Activated CD4-positive, alpha-beta T cell treated with anti-CD3 and anti-CD28 coated beads, Interleukin-2, amount 50 U/mL, for 4 hours (primary cell): ENCODE measurements at regions not wholly inside any gene's neighbourhood (a gene's known extent, or its start where the extent isn't known, plus 50 kb on each side); places are given as distances from the start of the nearest gene placed in this dataset.

ENCODE experiments used
- DNase-seq, 2 experiments: peaks; one replicate each; pipeline ENCODE4 v3.0.0-alpha.2; 2020

GRCh38 chr11:91800208-91800914 lies 424.3 kb upstream of the FAT3 start:
- DNase-seq: no peak

DNA sequence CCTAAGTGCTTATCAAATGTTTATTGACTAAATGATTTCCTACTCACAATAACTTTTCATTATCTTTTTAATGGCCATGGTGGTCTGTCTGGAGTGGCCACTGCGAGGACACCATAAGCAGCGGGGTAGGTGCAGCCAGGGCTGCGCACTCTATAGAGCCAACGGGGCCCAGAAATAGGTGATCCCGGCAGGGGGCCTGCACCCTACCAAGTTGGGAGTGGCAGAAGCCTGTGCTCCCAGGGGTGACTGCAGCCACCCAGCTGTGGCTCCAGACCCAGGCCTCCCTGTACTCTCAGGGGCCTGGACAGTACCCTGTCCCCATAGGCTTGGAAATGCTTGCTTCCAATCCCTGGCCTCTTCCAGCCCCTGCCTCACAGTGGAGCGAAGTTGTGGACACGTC lies 426.4 kb upstream of the FAT3 start:
- DNase-seq: no peak

DNA sequence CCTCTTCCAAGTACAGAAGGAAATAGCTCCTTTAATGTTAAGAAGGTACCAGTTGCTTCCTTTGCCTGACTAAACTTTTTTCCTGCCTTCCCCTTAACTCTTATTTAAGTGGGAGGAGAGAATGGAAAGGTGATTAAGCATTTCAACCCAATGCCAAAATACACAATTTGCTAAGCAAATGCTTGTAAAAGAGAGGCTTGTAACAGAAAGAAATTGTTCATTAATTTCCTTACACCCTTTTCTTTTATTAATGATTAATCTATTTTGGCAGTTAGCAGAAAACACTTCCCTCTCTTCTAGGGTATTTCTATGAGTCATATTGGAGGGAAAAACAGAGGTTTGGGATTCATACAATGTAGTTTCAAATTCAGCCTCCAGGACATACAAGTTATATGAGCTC lies 427.6 kb upstream of the FAT3 start:
- no peak for DNase-seq

- no peak for DNase-seq
Measured at GRCh38 chr11:91795139-91795887, 429.3 kb upstream of the FAT3 start.

GRCh38 chr11:91794146-91794545 lies 430.5 kb upstream of the FAT3 start:
- DNase-seq: no peak

DNA sequence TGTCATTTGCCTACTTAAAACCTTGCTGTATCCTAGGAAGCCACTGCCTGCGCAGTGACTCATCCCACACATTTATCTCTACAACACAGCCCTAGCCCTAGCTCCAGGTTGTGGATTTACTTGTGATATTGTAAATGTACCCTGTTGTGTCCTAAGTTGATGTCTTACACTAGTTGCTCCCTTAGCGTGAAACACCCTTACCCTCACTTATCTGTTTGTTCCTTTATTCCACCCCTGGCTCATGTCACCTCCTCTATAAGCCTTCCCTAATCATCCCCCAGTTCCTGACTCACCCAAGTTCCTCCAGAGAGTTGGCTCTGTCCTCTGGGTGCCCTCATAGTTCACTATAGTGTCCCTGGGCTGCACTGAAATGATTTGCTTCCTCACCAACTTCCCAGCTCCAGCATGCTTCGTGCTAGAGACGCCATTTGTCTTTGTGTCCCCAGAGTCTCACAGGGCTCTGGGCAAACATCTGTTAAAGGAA lies 431.8 kb upstream of the FAT3 start:
- no peak for DNase-seq

- DNase-seq: no peak
Measured at GRCh38 chr11:91791171-91791468, 433.5 kb upstream of the FAT3 start.

- DNase-seq: no peak
Measured at GRCh38 chr11:91790346-91791170, 434.1 kb upstream of the FAT3 start.

GRCh38 chr11:91788764-91789163 lies 435.9 kb upstream of the FAT3 start:
- no peak for DNase-seq

GRCh38 chr11:91786097-91786496 lies 438.5 kb upstream of the FAT3 start:
- no peak for DNase-seq

DNA sequence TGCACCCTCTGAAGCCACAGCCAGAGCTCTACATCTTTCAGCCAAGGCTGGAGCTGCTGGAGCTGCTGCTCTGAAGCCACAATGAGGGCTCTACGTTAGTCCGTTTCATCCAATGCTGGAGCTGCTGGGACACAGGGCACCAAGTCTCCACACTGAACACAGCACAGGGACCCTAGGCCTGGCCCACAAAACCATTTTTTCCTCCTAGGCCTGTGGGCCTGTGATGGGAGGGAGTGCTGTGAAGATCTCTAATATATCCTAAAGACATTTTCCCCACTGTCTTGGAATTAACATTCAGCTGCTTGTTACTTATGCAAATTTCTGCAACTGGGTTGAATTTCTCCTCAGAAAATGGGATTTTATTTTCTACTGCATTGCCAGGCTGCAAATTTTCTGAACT lies 441.4 kb upstream of the FAT3 start:
- DNase-seq: no peak

GRCh38 chr11:91778758-91779157 lies 445.9 kb upstream of the FAT3 start:
- no peak for DNase-seq

DNA sequence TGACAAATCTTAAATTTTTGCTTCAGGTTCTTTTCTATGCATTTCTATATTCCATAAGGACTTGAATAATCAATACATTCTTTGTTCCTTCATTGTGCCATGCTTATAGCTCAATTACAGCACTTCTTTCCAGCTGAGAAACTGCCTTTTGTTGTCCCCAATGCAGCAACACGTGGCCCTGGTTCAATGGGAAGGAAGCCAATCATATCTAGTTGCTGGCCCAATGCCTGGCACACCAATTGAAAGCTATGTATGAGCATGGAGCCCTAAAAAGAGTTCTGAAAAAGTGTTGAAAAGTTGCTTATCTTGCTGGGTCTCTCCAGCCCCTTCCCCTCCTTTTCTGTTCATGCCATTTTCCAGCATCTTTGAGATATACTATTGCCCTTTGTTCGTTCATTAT lies 448.0 kb upstream of the FAT3 start:
- DNase-seq: no peak

- no peak for DNase-seq
Measured at GRCh38 chr11:91773090-91773489, 451.5 kb upstream of the FAT3 start.

GRCh38 chr11:91771961-91772360 lies 452.7 kb upstream of the FAT3 start:
- DNase-seq: no peak

DNA sequence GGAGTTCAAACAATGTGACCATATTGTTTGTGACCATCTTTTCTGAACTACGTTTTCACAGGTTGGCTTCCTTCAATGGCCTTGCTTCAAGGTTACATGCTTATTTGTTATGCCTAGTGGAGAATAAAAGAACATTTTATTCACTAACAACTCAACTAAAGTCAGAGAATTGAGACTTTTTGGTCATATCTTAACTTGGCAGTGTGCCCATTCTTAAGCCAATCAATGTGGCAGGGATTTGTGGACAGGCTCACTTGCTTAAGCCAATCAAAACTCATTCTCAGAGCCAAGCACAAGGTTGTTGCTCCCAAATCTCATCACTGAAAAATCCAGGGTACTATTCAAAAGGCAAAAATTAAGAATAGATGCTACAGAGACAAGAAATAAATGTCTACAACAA lies 455.8 kb upstream of the FAT3 start:
- no peak for DNase-seq

DNA sequence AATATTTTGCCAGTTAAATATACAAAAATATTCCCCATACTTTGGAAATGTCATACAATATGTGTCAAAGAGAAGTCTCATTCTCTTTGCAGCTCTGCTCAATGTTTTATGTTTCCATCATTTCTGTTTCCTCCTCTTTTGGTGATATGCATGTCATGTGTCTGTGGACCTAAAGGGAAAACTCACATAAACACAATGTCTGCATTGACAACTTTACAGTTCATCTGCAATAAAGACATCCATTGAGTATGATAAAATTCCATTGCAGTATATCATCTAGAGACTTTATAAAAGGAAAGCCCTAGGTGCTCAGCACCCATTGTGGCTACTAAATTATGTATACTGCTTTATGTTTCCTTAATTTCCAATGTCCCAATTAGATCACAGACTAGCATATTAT lies 461.3 kb upstream of the FAT3 start:
- no peak for DNase-seq

GRCh38 chr11:91761406-91762025 lies 463.1 kb upstream of the FAT3 start:
- no peak for DNase-seq

DNA sequence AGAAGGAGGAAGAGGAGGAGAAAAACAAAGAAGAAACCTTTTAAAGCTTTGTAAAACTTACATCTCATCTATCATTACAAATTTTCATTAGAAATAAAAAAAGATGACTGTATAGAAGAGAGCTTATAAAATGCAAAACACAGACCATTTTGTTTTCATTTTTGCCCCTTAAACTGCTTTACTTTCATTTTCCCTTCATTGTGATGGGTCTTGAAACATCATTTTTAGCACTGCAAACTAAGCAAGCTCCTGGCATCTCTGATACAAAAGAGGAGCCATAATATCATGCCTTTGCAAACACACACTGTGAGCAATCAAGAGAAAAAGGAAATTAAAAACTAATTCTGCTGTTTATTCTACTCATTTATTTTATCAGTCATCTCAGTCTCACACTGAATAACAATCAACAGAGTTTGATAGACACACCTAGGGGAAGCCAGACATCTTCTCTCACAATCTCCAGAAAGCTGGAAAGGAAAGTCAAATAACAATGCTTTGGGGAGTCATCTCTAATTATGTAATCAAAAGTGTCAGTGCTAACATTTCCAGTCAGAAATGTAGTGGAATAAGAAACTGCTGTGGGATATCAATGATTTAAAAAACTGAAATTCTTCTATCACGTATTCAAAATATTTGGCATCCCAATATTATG lies 467.7 kb upstream of the FAT3 start:
- DNase-seq: no peak

GRCh38 chr11:91755951-91756707 lies 468.5 kb upstream of the FAT3 start:
- DNase-seq: no peak

GRCh38 chr11:91755526-91755925 lies 469.1 kb upstream of the FAT3 start:
- DNase-seq: no peak

DNA sequence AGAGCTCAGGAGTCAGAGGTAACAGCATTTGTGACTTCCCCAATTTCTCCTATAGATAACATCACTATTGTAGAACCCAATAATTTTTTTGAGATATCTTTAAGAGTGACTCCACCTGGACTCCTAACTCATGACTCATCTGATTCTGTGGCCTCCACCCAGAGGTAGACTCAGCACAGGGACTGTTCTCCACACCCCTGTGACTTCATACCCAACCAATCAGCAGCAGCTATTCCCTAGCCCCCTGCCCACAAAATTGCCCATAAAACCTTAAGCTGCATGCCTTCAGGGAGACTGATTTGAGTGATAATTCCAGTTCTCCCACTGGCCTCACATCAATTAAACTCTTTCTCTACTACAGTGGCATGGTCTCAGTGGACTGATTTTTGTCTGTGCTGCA lies 475.4 kb upstream of the FAT3 start:
- no peak for DNase-seq
